ENCODE measurements at regions not wholly inside any gene's neighbourhood (a gene's known extent, or its start where the extent isn't known, plus 50 kb on each side); places are given as distances from the start of the nearest gene placed in this dataset.
"Not testable (repeated sequence)": the region's sequence is repeated elsewhere in the genome, so short reads cannot be mapped to it uniquely, and the experiment has no call there.

GRCh38 chr2:87075054-87075790 is 53.6 kb upstream of the PLGLB1 start:
- intact Hi-C loops (cut with DNase I); H3K36me3 ChIP-seq; H3K27me3 ChIP-seq; H3K4me1 ChIP-seq; ATAC-seq; H3K9me3 ChIP-seq: not testable (repeated sequence)
- DNase-seq, result peak; percentile 1 to 86 (median 22)
- Histone ChIP-seq H3K4me3 (peak overlapping the region; percentile 41 to 61), H3K27ac (peak overlapping the region; percentile 94)

GRCh38 chr2:87075791-87076252 is 54.2 kb upstream of the PLGLB1 start:
- DNase-seq, result peak; percentile 28 to 85 (median 46)

GRCh38 chr2:87076253-87077123 is 54.8 kb upstream of the PLGLB1 start:
- intact Hi-C loops (cut with DNase I); H3K36me3 ChIP-seq; H3K27me3 ChIP-seq; H3K9me3 ChIP-seq; H3K4me1 ChIP-seq: not testable (repeated sequence)
- DNase-seq (peak; percentile 83 to 96 (median 92)), ATAC-seq (peak; percentile 96)
- Histone ChIP-seq H3K27ac (peak overlapping the region; percentile 94), H3K4me3 (peak overlapping the region; percentile 56 to 61)

More at GRCh38 chr2:87075791-87076252, 54.2 kb upstream of the PLGLB1 start:
- intact Hi-C loops (cut with DNase I); H3K9me3 ChIP-seq; H3K27me3 ChIP-seq; H3K4me1 ChIP-seq; H3K36me3 ChIP-seq: not testable (repeated sequence)
- Histone ChIP-seq H3K4me3 (peak overlapping the region; percentile 41 to 61), H3K27ac (peak overlapping the region; percentile 94)
- peak; percentile 6 for ATAC-seq

GRCh38 chr2:87077124-87077446 is 55.4 kb upstream of the PLGLB1 start:
- Histone ChIP-seq H3K4me3 (peak overlapping the region; percentile 56 to 61), H3K27ac (peak overlapping the region; percentile 94)
- DNase-seq; intact Hi-C loops (cut with DNase I); H3K9me3 ChIP-seq; H3K36me3 ChIP-seq; H3K27me3 ChIP-seq; H3K4me1 ChIP-seq: not testable (repeated sequence)
- peak; percentile 62 for ATAC-seq

GRCh38 chr2:87081727-87082126 is 60.1 kb upstream of the PLGLB1 start:
- H3K27ac ChIP-seq; intact Hi-C loops (cut with DNase I); H3K4me1 ChIP-seq; DNase-seq; H3K27me3 ChIP-seq; H3K36me3 ChIP-seq; H3K4me3 ChIP-seq; H3K9me3 ChIP-seq; ATAC-seq: not testable (repeated sequence)

- not testable (repeated sequence) for H3K9me3 ChIP-seq
Observed at GRCh38 chr2:87088079-87088478, 66.4 kb upstream of the PLGLB1 start.

GRCh38 chr2:87089401-87089800 is 67.8 kb upstream of the PLGLB1 start:
- ATAC-seq; H3K4me3 ChIP-seq; intact Hi-C loops (cut with DNase I); H3K9me3 ChIP-seq; DNase-seq; H3K27me3 ChIP-seq; H3K4me1 ChIP-seq; H3K36me3 ChIP-seq; H3K27ac ChIP-seq: not testable (repeated sequence)

More at GRCh38 chr2:87088079-87088478, 66.4 kb upstream of the PLGLB1 start:
- ATAC-seq; H3K27me3 ChIP-seq; DNase-seq; H3K27ac ChIP-seq; H3K4me3 ChIP-seq; intact Hi-C loops (cut with DNase I); H3K36me3 ChIP-seq; H3K4me1 ChIP-seq: not testable (repeated sequence)

- intact Hi-C loops (cut with DNase I); H3K27me3 ChIP-seq; H3K9me3 ChIP-seq; DNase-seq; H3K4me1 ChIP-seq; H3K36me3 ChIP-seq; ATAC-seq; H3K27ac ChIP-seq; H3K4me3 ChIP-seq: not testable (repeated sequence)
Observed at GRCh38 chr2:87093252-87093651, 71.6 kb upstream of the PLGLB1 start.

- H3K27ac ChIP-seq; H3K36me3 ChIP-seq; ATAC-seq; DNase-seq; H3K27me3 ChIP-seq; H3K9me3 ChIP-seq; intact Hi-C loops (cut with DNase I); H3K4me1 ChIP-seq; H3K4me3 ChIP-seq: not testable (repeated sequence)
Observed at GRCh38 chr2:87093937-87094529, 72.4 kb upstream of the PLGLB1 start.

- H3K27ac ChIP-seq; ATAC-seq; intact Hi-C loops (cut with DNase I); H3K27me3 ChIP-seq; H3K9me3 ChIP-seq; H3K4me1 ChIP-seq; H3K36me3 ChIP-seq; DNase-seq; H3K4me3 ChIP-seq: not testable (repeated sequence)
Observed at GRCh38 chr2:87095804-87096203, 74.2 kb upstream of the PLGLB1 start.

- H3K4me3 ChIP-seq; H3K27ac ChIP-seq; H3K9me3 ChIP-seq; DNase-seq; intact Hi-C loops (cut with DNase I); H3K36me3 ChIP-seq; H3K4me1 ChIP-seq; H3K27me3 ChIP-seq: not testable (repeated sequence)
- peak; percentile 41 for ATAC-seq
Observed at GRCh38 chr2:87128761-87129553, 107.3 kb upstream of the PLGLB1 start.

GRCh38 chr2:87132577-87132976 is 110.9 kb upstream of the PLGLB1 start:
- intact Hi-C loops (cut with DNase I); H3K36me3 ChIP-seq; H3K4me1 ChIP-seq; H3K4me3 ChIP-seq; H3K27me3 ChIP-seq; H3K9me3 ChIP-seq; DNase-seq; ATAC-seq; H3K27ac ChIP-seq: not testable (repeated sequence)

Measured in left lung (tissue), 4 donors.